Panc1 (cell line): ENCODE measurements at regions not wholly inside any gene's neighbourhood (a gene's known extent, or its start where the extent isn't known, plus 50 kb on each side); places are given as distances from the start of the nearest gene placed in this dataset.

Experiments
- POLR2AphosphoS5 ChIP-seq: IDR thresholded peaks from 2 replicates; pipeline ENCODE4 v1.6.1; 2012; ENCODE audit warnings: mild to moderate bottlenecking, low read depth, low read length, moderate library complexity
- REST ChIP-seq, 2 experiments: IDR thresholded peaks; 2 replicates each; pipeline ENCODE4 v1.6.1; 2011 to 2012; ENCODE audit warnings: low read depth in 2 of 2, control low read depth in 1 of 2, low read length in 1 of 2, mild to moderate bottlenecking in 1 of 2, moderate library complexity in 1 of 2; ENCODE audit not compliant: insufficient read depth in 1 of 2
- SIN3A ChIP-seq: IDR thresholded peaks from 2 replicates; pipeline ENCODE4 v1.6.1; 2012; ENCODE audit warnings: low read depth, mild to moderate bottlenecking, low read length, moderate library complexity, borderline replicate concordance; ENCODE audit not compliant: insufficient read depth
- TF ChIP-seq, protein P1 (sequence below): fragments of 450-650 bp; IDR thresholded peaks from 2 replicates; pipeline ENCODE4 v1.5.1; 2017; ENCODE audit warnings: mild to moderate bottlenecking

DNA sequence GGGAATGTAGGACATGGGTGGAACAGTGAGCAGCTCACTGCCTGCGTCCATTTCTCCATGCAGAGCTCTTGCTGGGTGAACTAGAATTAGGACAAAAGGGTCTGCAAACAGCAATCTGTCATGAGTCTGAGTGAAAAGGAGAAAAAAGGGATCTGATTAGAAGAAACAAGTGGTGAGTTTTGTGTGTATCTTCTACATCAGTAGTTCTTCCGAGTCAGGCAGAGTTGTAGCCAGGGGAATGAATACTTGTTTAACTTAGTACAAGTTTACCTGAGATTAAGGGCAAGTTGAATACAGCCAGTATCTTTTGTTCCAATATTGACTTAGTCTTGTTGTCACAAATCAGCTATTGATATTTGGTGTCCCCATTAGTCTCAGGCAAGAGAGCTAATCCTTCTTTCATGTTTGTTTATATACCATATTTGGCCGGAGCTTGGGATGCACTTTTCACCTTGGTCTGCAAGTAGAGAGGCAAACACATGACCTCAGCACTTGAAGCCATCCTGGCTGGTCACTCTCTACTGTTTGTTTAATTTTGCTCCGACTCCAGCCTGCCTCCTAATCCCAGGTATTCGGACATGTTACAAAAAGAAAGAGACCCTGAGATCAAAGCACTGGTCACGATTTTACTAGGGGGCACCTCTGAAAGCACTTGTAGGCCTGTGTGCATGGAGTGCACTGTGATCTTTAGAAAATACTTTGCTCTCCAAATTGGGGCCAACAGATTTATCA is 211.0 kb upstream of the NT5C1B start:
- no peak for TF ChIP-seq REST (IDR thresholded peaks at IDR 0.05; ENCODE audit: insufficient read depth in 1 of 2, low read depth in 2 of 2, low read length in 1 of 2)
- TF ChIP-seq, protein P1, sequence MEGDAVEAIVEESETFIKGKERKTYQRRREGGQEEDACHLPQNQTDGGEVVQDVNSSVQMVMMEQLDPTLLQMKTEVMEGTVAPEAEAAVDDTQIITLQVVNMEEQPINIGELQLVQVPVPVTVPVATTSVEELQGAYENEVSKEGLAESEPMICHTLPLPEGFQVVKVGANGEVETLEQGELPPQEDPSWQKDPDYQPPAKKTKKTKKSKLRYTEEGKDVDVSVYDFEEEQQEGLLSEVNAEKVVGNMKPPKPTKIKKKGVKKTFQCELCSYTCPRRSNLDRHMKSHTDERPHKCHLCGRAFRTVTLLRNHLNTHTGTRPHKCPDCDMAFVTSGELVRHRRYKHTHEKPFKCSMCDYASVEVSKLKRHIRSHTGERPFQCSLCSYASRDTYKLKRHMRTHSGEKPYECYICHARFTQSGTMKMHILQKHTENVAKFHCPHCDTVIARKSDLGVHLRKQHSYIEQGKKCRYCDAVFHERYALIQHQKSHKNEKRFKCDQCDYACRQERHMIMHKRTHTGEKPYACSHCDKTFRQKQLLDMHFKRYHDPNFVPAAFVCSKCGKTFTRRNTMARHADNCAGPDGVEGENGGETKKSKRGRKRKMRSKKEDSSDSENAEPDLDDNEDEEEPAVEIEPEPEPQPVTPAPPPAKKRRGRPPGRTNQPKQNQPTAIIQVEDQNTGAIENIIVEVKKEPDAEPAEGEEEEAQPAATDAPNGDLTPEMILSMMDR, result no peak
- TF ChIP-seq POLR2AphosphoS5, result no peak
- TF ChIP-seq SIN3A, result no peak
